Activated T-helper 1 cell treated with anti-CD3 and anti-CD28 coated beads, Interleukin-12 subunit alpha, Interleukin-12 subunit beta, Interleukin-2, Interleukin-4 antibody, amounts not matched to agents 30 ng/mL and 10 ng/mL and 1 ng/mL, durations not matched to agents 14 hours and 24 hours and 36 hours (primary cell): ENCODE measurements at regions not wholly inside any gene's neighbourhood (a gene's known extent, or its start where the extent isn't known, plus 50 kb on each side); places are given as distances from the start of the nearest gene placed in this dataset.

ENCODE experiments used
- DNase-seq: peaks from one replicate; pipeline ENCODE4 v3.0.0; 2021; ENCODE audit warnings: low spot score
- H3K27ac Mint-ChIP-seq: one replicate; pipeline ENCODE4 v1.8.0; 2021; ENCODE audit warnings: mild to moderate bottlenecking, mixed read lengths
- H3K27me3 Mint-ChIP-seq: one replicate; pipeline ENCODE4 v1.8.0; 2022; ENCODE audit warnings: mild to moderate bottlenecking, moderate library complexity, mixed read lengths; ENCODE audit not compliant: insufficient read depth
- H3K36me3 Mint-ChIP-seq: one replicate; pipeline ENCODE4 v1.8.0; 2021; ENCODE audit warnings: low read depth, mixed read lengths
- H3K4me1 Mint-ChIP-seq: one replicate; pipeline ENCODE4 v1.8.0; 2021; ENCODE audit warnings: low read depth, mixed read lengths
- H3K4me3 Mint-ChIP-seq: one replicate; pipeline ENCODE4 v1.8.0; 2021; ENCODE audit warnings: mild to moderate bottlenecking, moderate library complexity, mixed read lengths
- H3K9me3 Mint-ChIP-seq: one replicate; pipeline ENCODE4 v1.8.0; 2021; ENCODE audit warnings: mixed read lengths
- intact Hi-C: fragments of 100-400 bp; cut with micrococcal nuclease; formaldehyde crosslinking; loops from one replicate; pipeline ENCODE4 v1.15.1; 2024

- no peak for DNase-seq
- no peaks in the 10 kb centered on the region for H3K36me3 Mint-ChIP-seq
- H3K4me3 Mint-ChIP-seq, result no peak overlapping the region
- no peaks in the 10 kb centered on the region for H3K4me1 Mint-ChIP-seq
- H3K9me3 Mint-ChIP-seq, result no peaks in the 10 kb centered on the region
- H3K27me3 Mint-ChIP-seq, result peaks cover 19% of the 10 kb centered on the region
- H3K27ac Mint-ChIP-seq, result no peak overlapping the region
- intact Hi-C loops, result no loop called here
These were observed 50.2 kb upstream of the LRP8 start for GRCh38 chr1:53378061-53378460.

GRCh38 chr1:53378932-53379661 is 51.2 kb upstream of the LRP8 start:
- intact Hi-C loops, result no loop called here
- Mint-ChIP-seq H3K9me3 (no peaks in the 10 kb centered on the region), H3K27me3 (peaks cover 20% of the 10 kb centered on the region)

GRCh38 chr1:53379662-53380002 is 51.8 kb upstream of the LRP8 start:
- peaks cover 22% of the 10 kb centered on the region for H3K27me3 Mint-ChIP-seq
- no peak overlapping the region for H3K4me3 Mint-ChIP-seq
- no peak for DNase-seq
- intact Hi-C loops, result no loop called here
- H3K9me3 Mint-ChIP-seq, result no peaks in the 10 kb centered on the region
- H3K36me3 Mint-ChIP-seq, result no peaks in the 10 kb centered on the region
- no peak overlapping the region for H3K27ac Mint-ChIP-seq
- H3K4me1 Mint-ChIP-seq, result no peaks in the 10 kb centered on the region

More at GRCh38 chr1:53378932-53379661, 51.2 kb upstream of the LRP8 start:
- DNase-seq, result no peak
- H3K27ac Mint-ChIP-seq, result no peak overlapping the region
- H3K4me1 Mint-ChIP-seq, result no peaks in the 10 kb centered on the region
- no peak overlapping the region for H3K4me3 Mint-ChIP-seq
- H3K36me3 Mint-ChIP-seq, result no peaks in the 10 kb centered on the region

- intact Hi-C loops, result no loop called here
- Mint-ChIP-seq H3K4me3 (no peak overlapping the region), H3K36me3 (no peaks in the 10 kb centered on the region), H3K27ac (no peak overlapping the region), H3K4me1 (no peaks in the 10 kb centered on the region), H3K9me3 (no peaks in the 10 kb centered on the region), H3K27me3 (peaks cover 22% of the 10 kb centered on the region)
- no peak for DNase-seq
These were observed 52.4 kb upstream of the LRP8 start for GRCh38 chr1:53380296-53380695.

GRCh38 chr1:53381790-53382401 is 54.0 kb upstream of the LRP8 start:
- Mint-ChIP-seq H3K27ac (no peak overlapping the region), H3K36me3 (peaks cover 3% of the 10 kb centered on the region), H3K4me3 (no peak overlapping the region), H3K9me3 (peaks cover 10% of the 10 kb centered on the region), H3K4me1 (peaks cover 8% of the 10 kb centered on the region), H3K27me3 (peaks cover 25% of the 10 kb centered on the region)
- intact Hi-C loops, result no loop called here
- no peak for DNase-seq

GRCh38 chr1:53383136-53383870 is 55.4 kb upstream of the LRP8 start:
- H3K36me3 Mint-ChIP-seq, result peaks cover 3% of the 10 kb centered on the region
- peaks cover 8% of the 10 kb centered on the region for H3K4me1 Mint-ChIP-seq

GRCh38 chr1:53384796-53385195 is 56.9 kb upstream of the LRP8 start:
- Mint-ChIP-seq H3K27ac (no peak overlapping the region), H3K27me3 (peaks cover 23% of the 10 kb centered on the region), H3K36me3 (peaks cover 3% of the 10 kb centered on the region), H3K4me3 (no peak overlapping the region), H3K4me1 (peaks cover 10% of the 10 kb centered on the region), H3K9me3 (peaks cover 13% of the 10 kb centered on the region)
- DNase-seq, result no peak
- intact Hi-C loops, result no loop called here

More at GRCh38 chr1:53383136-53383870, 55.4 kb upstream of the LRP8 start:
- Mint-ChIP-seq H3K27me3 (peaks cover 29% of the 10 kb centered on the region), H3K4me3 (no peak overlapping the region), H3K9me3 (peaks cover 13% of the 10 kb centered on the region), H3K27ac (no peak overlapping the region)
- no peak for DNase-seq
- intact Hi-C loops, result no loop called here

GRCh38 chr1:53385276-53386225 is 57.7 kb upstream of the LRP8 start:
- peaks cover 23% of the 10 kb centered on the region for H3K27me3 Mint-ChIP-seq
- H3K27ac Mint-ChIP-seq, result no peak overlapping the region
- intact Hi-C loops, result no loop called here
- peaks cover 17% of the 10 kb centered on the region for H3K4me1 Mint-ChIP-seq
- H3K9me3 Mint-ChIP-seq, result peaks cover 13% of the 10 kb centered on the region
- H3K36me3 Mint-ChIP-seq, result peaks cover 3% of the 10 kb centered on the region
- H3K4me3 Mint-ChIP-seq, result no peak overlapping the region
- no peak for DNase-seq

- DNase-seq, result no peak
- Mint-ChIP-seq H3K36me3 (peaks cover 3% of the 10 kb centered on the region), H3K27me3 (peaks cover 13% of the 10 kb centered on the region), H3K9me3 (peaks cover 13% of the 10 kb centered on the region), H3K4me3 (no peak overlapping the region), H3K27ac (no peak overlapping the region), H3K4me1 (peaks cover 29% of the 10 kb centered on the region)
- intact Hi-C loops, result no loop called here
These were observed 61.1 kb upstream of the LRP8 start for GRCh38 chr1:53388963-53389362.

GRCh38 chr1:53390261-53390660 is 62.4 kb upstream of the LRP8 start:
- DNase-seq, result no peak
- Mint-ChIP-seq H3K9me3 (peaks cover 13% of the 10 kb centered on the region), H3K27ac (no peak overlapping the region), H3K27me3 (peaks cover 10% of the 10 kb centered on the region), H3K4me3 (no peak overlapping the region), H3K4me1 (peaks cover 29% of the 10 kb centered on the region), H3K36me3 (peaks cover 3% of the 10 kb centered on the region)
- intact Hi-C loops, result loop anchor here (5.0 kb wide), 1 partner anchor 98 kb away; no protein-coding TSS in a partner anchor

GRCh38 chr1:53390736-53391135 is 62.9 kb upstream of the LRP8 start:
- Mint-ChIP-seq H3K4me3 (no peak overlapping the region), H3K9me3 (peaks cover 13% of the 10 kb centered on the region), H3K27ac (no peak overlapping the region), H3K4me1 (peaks cover 28% of the 10 kb centered on the region), H3K27me3 (peaks cover 10% of the 10 kb centered on the region), H3K36me3 (peaks cover 3% of the 10 kb centered on the region)
- DNase-seq, result no peak
- intact Hi-C loops, result loop anchor here (5.0 kb wide), 1 partner anchor 98 kb away; no protein-coding TSS in a partner anchor

GRCh38 chr1:53391296-53391695 is 63.4 kb upstream of the LRP8 start:
- Mint-ChIP-seq H3K27me3 (peaks cover 9% of the 10 kb centered on the region), H3K36me3 (peaks cover under 1% of the 10 kb centered on the region), H3K4me3 (no peak overlapping the region), H3K9me3 (peaks cover 8% of the 10 kb centered on the region), H3K27ac (peak overlapping the region; percentile 6), H3K4me1 (peaks cover 23% of the 10 kb centered on the region)
- intact Hi-C loops, result loop anchor here (5.0 kb wide), 1 partner anchor 99 kb away; no protein-coding TSS in a partner anchor
- DNase-seq, result no peak
